Stomach (tissue), 8 donors: ENCODE measurements at regions not wholly inside any gene's neighbourhood (a gene's known extent, or its start where the extent isn't known, plus 50 kb on each side); places are given as distances from the start of the nearest gene placed in this dataset.

Source experiments
- DNase-seq, 2 donors: peaks; one replicate each; pipeline versions ENCODE4 v3.0.0 to v3.0.0-alpha.2; 2013 to 2019
- H3K27ac ChIP-seq, 5 donors: fragments of 200-600 bp in 4 of 5; sonication (generic) in 4 of 5; one replicate each; pipeline ENCODE4 v1.5.1; 2013 to 2019; ENCODE audit warnings: mild to moderate bottlenecking in 1 of 5, moderate library complexity in 1 of 5
- H3K27me3 ChIP-seq, 3 donors: fragments of 200-600 bp; sonication (generic); one replicate each; pipeline ENCODE4 v1.5.1; 2017 to 2019; ENCODE audit warnings: mixed run types in 1 of 3
- H3K36me3 ChIP-seq, 4 donors: fragments of 200-600 bp; sonication (generic); 1 replicate in 3 of 4; 2 replicates in 1 of 4; pipeline ENCODE4 v1.5.1; 2016 to 2019
- H3K4me1 ChIP-seq, 4 donors: fragments of 200-600 bp; sonication (generic); one replicate each; pipeline ENCODE4 v1.5.1; 2016 to 2019
- H3K4me3 ChIP-seq, 4 donors: fragments of 200-600 bp; sonication (generic) in 3 of 4; one replicate each; pipeline ENCODE4 v1.5.1; 2016 to 2019; ENCODE audit warnings: mild to moderate bottlenecking in 1 of 4
- H3K9me3 ChIP-seq, 4 donors: fragments of 200-600 bp; sonication (generic); one replicate each; pipeline ENCODE4 v1.5.1; 2016 to 2019
- EP300 ChIP-seq: sonication (generic); formaldehyde crosslinking; IDR thresholded peaks from one replicate; pipeline ENCODE4 v1.6.1; 2017; ENCODE audit warnings: antibody characterized with exemption
- POLR2A ChIP-seq, 4 donors: fragments of 450-650 bp; IDR thresholded peaks; one replicate each; pipeline ENCODE4 v1.6.1; 2016; ENCODE audit warnings: antibody characterized with exemption in 4 of 4, control low read depth in 2 of 4, mild to moderate bottlenecking in 1 of 4, moderate library complexity in 1 of 4
- POLR2AphosphoS5 ChIP-seq, 3 donors: sonication (generic); formaldehyde crosslinking; IDR thresholded peaks; one replicate each; pipeline ENCODE4 v1.6.1; 2016; ENCODE audit warnings: antibody characterized with exemption in 3 of 3
- WGBS, 5 donors: extraction: QIAGEN DNeasy Blood & Tissue Kit in 3 of 5; methylation state at CpG; one replicate each; pipeline versions ENCODE4 v1.1.5 to v1.1.7; 2013 to 2018; 5-methylcytosine and 5-hydroxymethylcytosine counted together
- intact Hi-C: fragments of 100-400 bp; cut with DNase I; formaldehyde crosslinking; loops from one replicate; pipeline ENCODE4 v1.15.1; 2023; ENCODE audit warnings: low total_unique reads
- TF ChIP-seq, protein P1 (sequence below), 7 experiments: fragments of 450-650 bp in 4 of 7; fragments of 200-600 bp in 3 of 7; sonication (generic) in 3 of 7; IDR thresholded peaks; one replicate each; pipeline ENCODE4 v1.5.1; 2016 to 2019; ENCODE audit warnings: antibody characterized with exemption in 7 of 7, control low read depth in 2 of 7, mild to moderate bottlenecking in 1 of 7
- donor health status: healthy with polysubstance abuse.
- donor health status: Bipolar disorder and iron deficiency.
- donor health status: healthy.

DNA sequence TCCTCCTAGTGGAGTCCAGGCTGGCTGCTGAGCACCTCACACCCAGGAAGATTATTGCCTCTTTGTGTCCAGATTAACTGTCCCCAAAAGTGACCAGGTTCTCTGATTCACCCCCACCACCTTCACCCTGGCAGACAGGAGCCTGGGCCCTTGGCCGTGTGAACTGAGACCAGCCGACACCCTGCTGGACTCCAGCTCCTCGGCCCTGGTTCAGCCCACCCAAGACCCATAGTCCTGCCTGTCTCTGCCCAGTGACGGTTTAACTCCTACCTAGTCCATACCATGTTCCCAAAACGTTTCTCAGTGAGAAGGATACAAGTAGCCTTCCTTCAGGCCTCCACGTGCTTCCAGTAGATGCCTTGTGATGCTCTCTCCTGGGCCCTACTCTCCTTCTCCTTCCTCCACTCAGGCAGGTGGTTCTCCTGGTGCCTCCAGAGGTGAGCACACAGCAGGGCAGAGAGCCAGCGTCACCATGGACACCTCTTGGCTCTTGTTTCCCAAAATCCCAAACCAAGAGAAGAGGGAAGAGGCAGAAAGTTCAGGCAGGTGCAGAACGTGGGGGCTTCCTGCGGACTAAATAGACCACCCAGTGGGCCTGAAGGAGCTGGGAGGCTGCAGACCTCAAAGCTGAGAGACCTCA lies 134.4 kb upstream of the CST7 start:
- H3K27ac ChIP-seq: no peak overlapping the region
- H3K36me3 ChIP-seq: no peaks in the 10 kb centered on the region
- peaks cover 0 to 21% (median 0%) of the 10 kb centered on the region in 3 donors for H3K27me3 ChIP-seq
- DNase-seq: no peak
- H3K4me3 ChIP-seq: no peak overlapping the region
- no peaks in the 10 kb centered on the region for H3K4me1 ChIP-seq
- WGBS, 5 donors: 71 to 77% (median 74%) methylated on average over 9 of the region's 9 CpGs
- intact Hi-C loops: no loop called here
- no peak for TF ChIP-seq POLR2AphosphoS5 (IDR thresholded peaks at IDR 0.05)
- no peak for TF ChIP-seq POLR2A (IDR thresholded peaks at IDR 0.05)
- TF ChIP-seq, protein P1, sequence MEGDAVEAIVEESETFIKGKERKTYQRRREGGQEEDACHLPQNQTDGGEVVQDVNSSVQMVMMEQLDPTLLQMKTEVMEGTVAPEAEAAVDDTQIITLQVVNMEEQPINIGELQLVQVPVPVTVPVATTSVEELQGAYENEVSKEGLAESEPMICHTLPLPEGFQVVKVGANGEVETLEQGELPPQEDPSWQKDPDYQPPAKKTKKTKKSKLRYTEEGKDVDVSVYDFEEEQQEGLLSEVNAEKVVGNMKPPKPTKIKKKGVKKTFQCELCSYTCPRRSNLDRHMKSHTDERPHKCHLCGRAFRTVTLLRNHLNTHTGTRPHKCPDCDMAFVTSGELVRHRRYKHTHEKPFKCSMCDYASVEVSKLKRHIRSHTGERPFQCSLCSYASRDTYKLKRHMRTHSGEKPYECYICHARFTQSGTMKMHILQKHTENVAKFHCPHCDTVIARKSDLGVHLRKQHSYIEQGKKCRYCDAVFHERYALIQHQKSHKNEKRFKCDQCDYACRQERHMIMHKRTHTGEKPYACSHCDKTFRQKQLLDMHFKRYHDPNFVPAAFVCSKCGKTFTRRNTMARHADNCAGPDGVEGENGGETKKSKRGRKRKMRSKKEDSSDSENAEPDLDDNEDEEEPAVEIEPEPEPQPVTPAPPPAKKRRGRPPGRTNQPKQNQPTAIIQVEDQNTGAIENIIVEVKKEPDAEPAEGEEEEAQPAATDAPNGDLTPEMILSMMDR (IDR thresholded peaks at IDR 0.05): no peak
- no peak for TF ChIP-seq EP300
- peaks cover 0 to 3% (median 0%) of the 10 kb centered on the region in 4 donors for H3K9me3 ChIP-seq

DNA sequence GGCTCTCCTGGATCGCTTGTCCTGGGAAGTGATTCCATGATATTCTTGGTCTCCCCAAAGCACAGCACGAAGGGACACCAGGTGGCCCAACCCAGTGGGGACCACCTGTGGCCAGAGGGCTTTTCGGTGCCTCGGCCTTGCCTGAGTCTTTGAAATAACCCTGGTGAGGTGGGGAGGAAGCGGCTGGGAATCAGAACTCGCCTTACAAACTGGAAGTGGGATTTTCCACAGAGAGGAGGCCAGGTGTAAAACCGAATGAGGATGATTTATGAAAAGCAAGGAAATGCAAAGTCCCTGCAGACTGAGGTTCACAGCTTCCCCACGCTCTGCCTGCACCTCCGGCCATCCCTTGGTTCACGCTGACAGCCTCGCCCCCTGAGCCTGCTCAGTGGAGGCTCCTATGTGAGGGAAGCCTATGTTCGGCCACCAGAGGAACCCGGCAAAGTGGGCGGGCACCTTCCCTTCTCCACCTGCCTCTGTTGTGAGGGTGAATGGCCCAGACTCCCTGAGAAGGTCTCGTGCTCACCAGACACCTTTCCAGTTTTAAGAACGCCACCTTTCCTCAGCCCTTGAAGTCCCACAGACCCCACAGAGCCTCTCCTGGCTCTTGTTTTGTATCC lies 133.8 kb upstream of the CST7 start:
- Histone ChIP-seq H3K27ac (no peak overlapping the region), H3K9me3 (peaks cover 0 to 4% (median 0%) of the 10 kb centered on the region in 4 donors), H3K36me3 (no peaks in the 10 kb centered on the region), H3K4me3 (no peak overlapping the region), H3K27me3 (peaks cover 0 to 21% (median 0%) of the 10 kb centered on the region in 3 donors), H3K4me1 (no peaks in the 10 kb centered on the region)
- intact Hi-C loops: no loop called here
- WGBS, 5 donors: 72 to 84% (median 77%) methylated on average over 15 to 16 of the region's 16 CpGs
- no peak for DNase-seq
- no peak for TF ChIP-seq POLR2AphosphoS5 (IDR thresholded peaks at IDR 0.05)
- TF ChIP-seq POLR2A (IDR thresholded peaks at IDR 0.05): no peak
- TF ChIP-seq, protein P1 (IDR thresholded peaks at IDR 0.05): no peak
- no peak for TF ChIP-seq EP300

DNA sequence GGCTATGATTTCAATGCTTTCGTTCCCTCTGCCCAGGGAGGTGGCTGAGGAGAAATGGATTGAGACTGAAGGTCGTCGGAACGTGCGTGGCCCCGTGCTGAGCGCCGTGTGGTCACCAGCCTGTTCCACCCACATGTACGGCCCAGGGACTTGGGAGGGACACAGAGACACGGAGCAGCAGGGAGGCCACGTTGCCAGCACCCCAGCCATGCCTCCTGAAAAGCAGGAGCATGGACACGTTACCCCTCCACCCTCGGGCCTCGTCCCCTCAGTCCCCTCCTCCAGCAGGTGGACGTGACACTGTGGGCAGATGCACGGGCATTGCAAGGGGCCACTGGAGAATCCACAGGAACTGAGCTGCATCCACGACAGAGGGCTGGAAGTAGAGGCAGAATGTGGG lies 133.1 kb upstream of the CST7 start:
- intact Hi-C loops: no loop called here
- DNase-seq: no peak
- 78 to 86% (median 82%) methylated on average over 17 of the region's 17 CpGs for WGBS, 5 donors

DNA sequence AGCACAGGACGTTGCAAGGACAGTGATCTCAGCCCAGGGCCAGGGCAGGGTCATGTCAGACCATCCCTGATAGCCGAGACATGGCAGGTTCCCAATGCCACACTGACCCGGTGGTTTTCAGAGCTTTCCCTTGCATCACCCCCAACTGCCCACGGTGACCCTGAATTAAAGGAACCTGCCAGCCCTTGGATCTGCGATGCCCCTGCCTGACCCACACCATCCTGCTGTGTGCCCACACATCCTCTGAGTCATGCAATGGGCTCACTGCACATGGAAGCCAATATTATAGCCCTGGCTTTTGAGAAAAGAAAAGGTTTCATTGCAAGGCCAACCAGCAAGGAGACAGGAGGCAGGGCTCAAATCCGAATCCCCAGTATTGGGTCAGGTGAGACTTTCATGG lies 132.6 kb upstream of the CST7 start:
- Histone ChIP-seq H3K36me3 (no peaks in the 10 kb centered on the region), H3K9me3 (peaks cover 0 to 4% (median 0%) of the 10 kb centered on the region in 4 donors), H3K27ac (no peak overlapping the region), H3K4me1 (no peaks in the 10 kb centered on the region), H3K27me3 (peaks cover 0 to 12% (median 0%) of the 10 kb centered on the region in 3 donors), H3K4me3 (no peak overlapping the region)
- DNase-seq: no peak
- TF ChIP-seq, protein P1 (IDR thresholded peaks at IDR 0.05): no peak
- TF ChIP-seq POLR2AphosphoS5 (IDR thresholded peaks at IDR 0.05): no peak
- no peak for TF ChIP-seq POLR2A (IDR thresholded peaks at IDR 0.05)
- TF ChIP-seq EP300: no peak
- intact Hi-C loops: no loop called here
- 59 to 77% (median 67%) methylated on average over 4 to 6 of the region's 6 CpGs for WGBS, 5 donors

More for the DNA sequence above, 133.1 kb upstream of the CST7 start:
- Histone ChIP-seq H3K36me3 (no peaks in the 10 kb centered on the region), H3K9me3 (peaks cover 0 to 4% (median 0%) of the 10 kb centered on the region in 4 donors), H3K4me1 (no peaks in the 10 kb centered on the region), H3K4me3 (no peak overlapping the region), H3K27ac (no peak overlapping the region), H3K27me3 (peaks cover 0 to 17% (median 0%) of the 10 kb centered on the region in 3 donors)
- no peak for TF ChIP-seq POLR2AphosphoS5 (IDR thresholded peaks at IDR 0.05)

DNA sequence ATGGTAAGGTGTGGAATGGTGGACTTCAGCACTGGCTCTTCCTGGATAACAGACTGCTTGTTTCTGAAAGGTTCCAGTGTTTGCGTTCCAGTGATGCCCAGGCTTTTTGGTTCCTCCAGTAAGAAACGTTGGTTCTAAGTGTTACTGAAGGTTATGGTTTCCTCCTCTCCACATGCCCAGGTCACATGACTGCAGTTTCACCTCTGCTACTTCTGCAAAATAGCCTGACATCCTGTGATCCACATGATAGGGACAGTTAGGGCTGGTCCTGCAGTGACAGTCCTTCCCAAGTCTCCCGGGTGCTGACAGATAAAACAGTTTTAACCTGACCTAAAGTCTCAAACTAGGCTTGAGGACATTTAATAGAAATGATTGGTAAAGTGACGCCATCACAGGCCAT lies 132.2 kb upstream of the CST7 start:
- intact Hi-C loops: no loop called here
- 54 to 74% (median 68%) methylated on average over 4 of the region's 4 CpGs for WGBS, 5 donors
- TF ChIP-seq POLR2A (IDR thresholded peaks at IDR 0.05) (no peak), EP300 (no peak), POLR2AphosphoS5 (IDR thresholded peaks at IDR 0.05) (no peak)
- TF ChIP-seq, protein P1 (IDR thresholded peaks at IDR 0.05): no peak
- no peaks in the 10 kb centered on the region for H3K36me3 ChIP-seq
- no peak overlapping the region for H3K4me3 ChIP-seq
- H3K27me3 ChIP-seq: peaks cover 0 to 7% (median 0%) of the 10 kb centered on the region in 3 donors
- no peak for DNase-seq
- peaks cover 0 to 4% (median 0%) of the 10 kb centered on the region in 4 donors for H3K9me3 ChIP-seq
- no peak overlapping the region for H3K27ac ChIP-seq
- H3K4me1 ChIP-seq: no peaks in the 10 kb centered on the region
